Left renal pelvis (tissue), 4 donors: ENCODE measurements at regions not wholly inside any gene's neighbourhood (a gene's known extent, or its start where the extent isn't known, plus 50 kb on each side); places are given as distances from the start of the nearest gene placed in this dataset.
A peak's percentile ranks its signal among the peaks of the same experiment; 100 is the strongest.
"Not testable (repeated sequence)": the region's sequence is repeated elsewhere in the genome, so short reads cannot be mapped to it uniquely, and the experiment has no call there.

Source experiments
- DNase-seq, 4 donors: peaks; one replicate each; pipeline ENCODE4 v3.0.0-alpha.2; 2013; ENCODE audit warnings: low read depth in 4 of 4, low spot score in 3 of 4

DNA sequence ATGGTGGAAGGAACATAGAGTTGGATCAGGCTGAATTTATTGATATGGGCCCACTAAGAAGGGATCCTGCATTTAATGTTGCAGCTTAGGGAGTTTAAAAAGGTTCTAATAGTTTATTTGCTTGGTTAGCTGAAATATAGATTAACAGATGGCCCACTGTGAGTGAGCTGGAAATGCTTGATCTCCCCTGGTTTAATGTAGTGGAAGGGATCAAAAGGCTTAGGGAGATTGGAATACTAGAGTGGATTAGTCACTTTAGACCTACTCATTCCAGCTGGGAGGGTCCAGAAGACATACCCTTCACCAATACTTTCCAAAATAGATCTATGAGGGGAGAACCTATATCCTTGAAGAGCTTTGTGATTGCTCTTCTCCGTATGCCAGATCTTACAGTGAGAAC is 130.1 kb upstream of the ZC3H12C start:
- DNase-seq = no peak

- DNase-seq = no peak
Measured at GRCh38 chr11:109964487-109964886, 128.7 kb upstream of the ZC3H12C start.

DNA sequence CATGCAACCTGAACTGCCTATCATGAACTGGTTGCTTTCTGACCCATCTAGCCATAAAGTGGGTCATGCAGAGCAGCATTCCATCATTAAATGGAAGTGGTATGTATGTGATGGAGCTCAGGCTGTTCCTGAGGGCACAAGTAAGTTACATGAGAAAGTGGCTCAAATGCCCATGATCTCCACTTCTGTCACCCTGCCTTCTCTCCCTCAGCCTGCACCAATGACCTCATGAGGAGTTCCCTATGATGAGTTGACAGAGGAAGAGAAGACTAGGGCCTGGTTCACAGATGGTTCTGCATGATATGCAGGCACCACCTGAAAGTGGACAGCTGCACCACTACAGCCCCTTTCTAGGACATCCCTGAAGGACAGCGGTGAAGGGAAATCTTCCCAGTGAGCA is 127.7 kb upstream of the ZC3H12C start:
- not testable (repeated sequence) for DNase-seq

- not testable (repeated sequence) for DNase-seq
Measured at GRCh38 chr11:109965926-109966325, 127.3 kb upstream of the ZC3H12C start.

DNA sequence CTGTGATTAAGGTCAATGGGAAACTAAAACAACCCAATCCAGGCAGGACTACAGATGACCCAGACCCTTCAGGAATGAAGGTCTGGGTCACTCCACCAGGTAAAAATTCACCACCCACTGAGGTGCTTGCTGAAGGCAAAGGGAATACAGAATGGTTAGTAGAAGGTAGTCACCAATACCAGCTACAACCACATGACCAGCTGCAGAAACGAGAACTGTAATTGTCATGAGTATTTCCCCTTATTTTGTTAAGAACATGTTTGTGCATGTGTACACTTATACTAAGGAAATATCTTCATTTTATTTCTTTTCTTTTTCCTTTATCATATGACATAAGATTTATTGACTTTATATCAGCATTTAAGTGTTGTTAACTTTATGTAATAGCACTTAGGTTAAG is 126.1 kb upstream of the ZC3H12C start:
- DNase-seq = not testable (repeated sequence)

DNA sequence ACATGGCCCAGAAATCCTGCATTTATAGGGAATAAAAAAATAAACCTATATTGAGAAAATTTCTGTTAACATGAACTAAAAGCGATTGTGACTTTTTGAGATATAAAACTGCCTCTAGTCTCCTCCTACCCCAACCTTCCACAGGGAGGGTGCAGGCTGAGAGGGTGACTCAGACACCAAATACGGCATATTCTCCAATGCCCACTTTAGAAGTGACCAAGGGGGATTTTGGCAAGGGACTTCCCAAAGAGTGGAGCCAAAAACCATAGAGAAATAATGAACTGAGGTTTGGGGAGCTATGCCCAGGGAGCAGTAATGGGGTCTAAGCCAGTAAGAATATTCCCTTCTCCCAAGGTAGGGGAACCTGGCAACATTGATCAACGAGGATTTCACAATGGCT is 124.9 kb upstream of the ZC3H12C start:
- DNase-seq = no peak

DNA sequence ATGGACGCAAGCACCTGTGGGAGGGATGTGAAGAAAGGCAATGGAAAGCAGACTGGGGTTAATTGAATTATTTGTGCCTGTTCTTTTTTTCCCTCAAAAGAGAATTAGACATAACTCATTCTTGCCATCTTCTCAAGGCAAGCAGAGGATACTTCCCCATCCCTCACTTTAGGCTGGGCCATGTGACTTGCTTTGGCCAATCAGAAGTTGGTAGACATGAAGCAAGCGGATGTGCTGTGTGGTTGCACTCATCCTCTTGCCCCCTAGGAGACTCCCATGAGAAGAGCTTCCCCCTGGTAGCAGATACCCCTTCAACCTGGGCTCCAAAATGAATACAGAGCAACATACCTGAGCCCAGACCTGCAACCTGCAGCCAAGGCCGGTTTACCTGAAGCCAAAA is 124.4 kb upstream of the ZC3H12C start:
- DNase-seq = no peak

DNA sequence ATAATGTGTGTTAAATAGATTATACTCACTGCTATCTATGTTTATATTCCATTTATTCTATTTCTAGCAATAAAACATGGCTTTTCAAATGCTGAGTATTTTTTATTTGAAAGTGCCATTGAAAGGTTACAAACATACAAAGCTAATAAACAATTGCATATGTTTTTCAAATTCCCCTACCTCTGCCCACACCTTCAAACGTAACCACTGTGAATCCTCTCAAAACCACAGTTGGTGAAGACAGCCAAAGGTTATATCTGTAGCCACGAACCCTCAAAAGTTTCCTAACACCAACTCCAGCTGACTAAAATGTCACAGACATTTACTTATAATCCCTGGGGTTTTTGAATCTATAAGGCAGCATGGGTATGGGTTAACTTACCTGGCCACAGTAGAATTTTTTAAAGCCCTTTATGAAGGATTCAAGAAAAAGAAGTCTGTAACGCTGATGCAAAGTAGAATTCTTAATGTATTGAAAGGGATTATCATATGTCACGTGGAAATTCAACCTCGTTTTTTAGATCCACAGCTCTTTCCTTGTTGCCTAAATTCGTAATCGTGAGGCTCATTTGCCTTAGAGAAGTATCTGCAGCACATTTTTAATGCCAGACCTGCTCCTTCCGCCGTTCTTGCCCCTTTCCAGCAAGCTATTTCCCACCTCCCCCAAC is 122.5 kb upstream of the ZC3H12C start:
- no peak for DNase-seq

GRCh38 chr11:109971184-109971523 is 122.0 kb upstream of the ZC3H12C start:
- peak in 2 of 4 donors; percentile 7 to 14 for DNase-seq

DNA sequence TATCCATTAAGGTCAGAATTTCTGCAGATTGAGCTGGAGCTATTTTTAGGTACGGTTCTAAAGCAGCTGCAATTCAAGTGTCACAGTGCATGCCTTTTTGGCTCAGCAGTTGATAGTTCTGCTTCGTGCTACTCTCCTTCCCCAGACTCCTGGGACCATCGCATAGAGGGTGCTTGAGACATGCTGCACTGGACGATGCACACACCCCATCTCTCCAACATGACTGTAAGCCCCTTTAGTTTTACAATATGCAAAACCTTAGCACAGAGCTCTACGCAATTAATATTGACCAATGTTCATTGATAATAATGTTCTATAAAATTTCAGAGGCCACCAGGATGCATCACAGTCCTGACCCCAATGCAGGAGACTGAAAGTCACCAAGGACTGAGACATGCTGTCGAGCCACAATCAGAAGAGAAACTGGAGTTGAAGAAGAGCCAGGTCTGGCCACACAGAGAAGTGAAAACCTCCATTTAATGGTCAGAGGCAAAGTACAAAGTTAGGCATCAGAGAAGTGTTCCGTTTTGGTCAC is 120.9 kb upstream of the ZC3H12C start:
- no peak for DNase-seq

DNA sequence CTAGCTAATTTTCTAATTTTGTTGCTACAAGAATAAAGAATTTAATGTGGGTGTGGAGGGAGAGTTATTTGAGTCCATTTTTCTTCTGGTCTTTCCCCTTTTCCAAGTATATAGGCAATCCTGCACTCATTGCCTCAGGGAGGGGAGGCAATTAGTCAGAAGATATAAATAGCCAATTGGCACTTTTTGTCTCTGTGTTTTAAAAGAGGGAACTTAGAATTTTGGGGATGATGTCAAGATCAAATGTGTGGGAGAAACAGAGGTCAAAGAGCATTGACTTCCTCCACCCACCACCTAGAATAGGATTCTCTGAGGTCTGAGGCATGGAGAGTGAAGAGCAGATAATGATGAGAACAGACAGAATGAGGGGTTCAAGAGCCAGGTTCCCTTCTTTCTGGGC is 120.3 kb upstream of the ZC3H12C start:
- no peak for DNase-seq

- DNase-seq = no peak
Measured at GRCh38 chr11:109973486-109973885, 119.7 kb upstream of the ZC3H12C start.

DNA sequence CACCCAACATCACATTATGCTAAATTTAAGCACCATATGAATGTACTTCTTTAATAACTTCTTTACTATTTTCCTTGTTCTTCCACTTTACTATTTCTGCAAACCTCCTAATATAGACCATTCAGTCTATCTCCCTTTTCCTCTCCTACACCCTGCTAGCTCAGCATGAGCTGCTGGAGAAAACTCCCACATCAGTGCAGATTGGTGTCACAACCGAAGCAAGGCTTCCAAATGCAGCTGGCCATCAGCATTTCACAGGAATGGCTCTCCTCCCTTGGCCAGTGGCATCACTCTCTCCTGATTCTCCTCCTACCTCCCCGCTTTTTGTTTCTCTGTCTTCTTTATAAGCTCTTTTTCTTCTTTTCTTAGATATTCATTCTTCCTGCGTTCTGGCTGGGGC is 118.7 kb upstream of the ZC3H12C start:
- no peak for DNase-seq

DNA sequence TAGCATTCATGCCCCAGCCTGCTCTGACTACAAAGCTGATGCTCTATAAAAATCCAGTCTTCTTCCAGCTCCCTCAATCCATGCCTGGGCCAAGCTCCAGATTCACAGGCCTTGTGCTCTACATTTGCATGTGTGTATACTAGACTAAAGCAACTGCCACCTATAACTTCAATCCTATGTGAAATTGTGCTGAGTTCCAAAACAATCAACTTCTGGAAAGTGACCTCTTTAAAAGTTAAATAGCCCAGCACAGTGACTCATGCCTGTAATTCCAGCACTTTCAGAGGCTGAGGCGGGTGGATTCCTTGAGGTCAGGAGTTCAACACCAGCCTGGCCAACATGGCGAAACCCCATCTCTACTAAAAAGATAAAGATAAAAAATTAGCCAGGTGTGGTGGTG is 114.3 kb upstream of the ZC3H12C start:
- no peak for DNase-seq

DNA sequence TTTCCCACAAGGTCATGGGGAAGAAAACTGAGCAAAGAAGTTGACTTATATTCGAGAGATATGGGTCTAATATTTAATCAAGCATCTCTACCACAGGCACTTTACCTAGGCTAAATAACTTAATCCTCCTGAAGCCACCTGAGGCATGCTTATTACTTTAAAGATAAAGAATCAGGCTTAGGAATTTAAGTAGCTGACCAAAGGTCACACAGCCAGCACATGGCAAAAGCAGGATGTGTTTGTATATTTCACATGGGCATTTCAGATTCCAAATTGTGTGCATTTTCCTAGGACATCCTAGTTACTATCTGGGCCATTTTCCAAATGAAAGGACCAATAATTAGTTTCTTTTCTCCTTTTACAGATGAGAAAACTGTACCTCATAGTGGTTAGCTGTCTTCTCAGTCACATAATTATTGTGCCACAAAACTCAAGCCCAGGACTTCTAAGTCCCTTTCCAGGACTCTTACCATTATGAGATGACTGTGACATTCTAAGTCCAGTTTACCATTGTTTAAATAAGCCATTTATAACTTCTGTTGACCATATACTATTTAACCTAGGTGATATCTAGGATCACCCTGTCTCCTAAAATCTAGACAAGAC is 112.1 kb upstream of the ZC3H12C start:
- DNase-seq = no peak

DNA sequence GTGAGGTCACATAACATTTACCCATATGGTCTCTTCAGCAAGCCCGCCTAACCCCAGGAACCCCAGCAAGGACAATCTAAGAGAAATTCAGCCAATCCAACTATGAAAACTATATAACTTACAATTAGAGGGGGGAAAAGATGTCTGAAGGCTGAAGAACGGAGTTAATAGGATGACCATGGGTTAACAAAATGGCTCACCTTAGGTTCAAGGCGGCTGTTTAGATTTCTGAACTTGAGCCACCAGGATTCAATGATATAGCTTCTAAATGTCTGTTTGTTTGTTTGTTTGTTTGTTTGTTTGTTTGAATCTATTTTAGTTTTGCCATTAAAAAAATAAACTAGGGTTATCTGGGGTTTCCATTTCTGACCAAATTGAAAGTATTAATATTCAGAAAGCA is 109.8 kb upstream of the ZC3H12C start:
- DNase-seq = no peak

DNA sequence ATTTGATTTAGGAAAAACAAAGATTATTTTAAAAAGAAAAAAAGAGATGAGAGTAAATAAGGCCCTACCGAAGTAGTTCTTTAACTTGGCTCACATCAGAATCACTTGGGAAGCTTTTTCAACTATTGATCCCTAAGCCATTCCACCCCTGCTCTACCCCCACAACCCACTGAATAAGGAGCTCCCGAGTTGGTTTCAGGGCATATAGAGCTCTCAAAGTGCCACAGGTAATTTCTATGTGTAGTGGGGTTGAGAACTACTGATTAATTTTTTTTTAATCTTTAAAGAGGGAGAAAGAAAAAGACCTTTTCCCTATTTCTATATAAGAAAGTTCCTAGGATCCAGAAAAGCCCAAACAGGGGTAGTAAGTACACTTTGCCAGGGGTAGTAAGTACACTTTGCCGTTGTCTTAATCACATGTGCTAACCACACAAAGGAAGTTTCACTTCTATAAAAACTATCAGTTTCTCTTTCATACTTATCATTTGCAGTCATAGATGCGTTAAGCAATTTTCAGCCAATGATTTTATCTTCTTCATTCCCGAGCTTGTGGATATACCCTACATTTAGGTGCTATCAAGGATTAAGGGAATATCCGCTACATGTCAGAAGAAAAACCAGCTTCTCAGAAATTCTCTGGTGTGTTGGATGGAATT is 108.4 kb upstream of the ZC3H12C start:
- DNase-seq = no peak

GRCh38 chr11:109986488-109986887 is 106.7 kb upstream of the ZC3H12C start:
- no peak for DNase-seq

DNA sequence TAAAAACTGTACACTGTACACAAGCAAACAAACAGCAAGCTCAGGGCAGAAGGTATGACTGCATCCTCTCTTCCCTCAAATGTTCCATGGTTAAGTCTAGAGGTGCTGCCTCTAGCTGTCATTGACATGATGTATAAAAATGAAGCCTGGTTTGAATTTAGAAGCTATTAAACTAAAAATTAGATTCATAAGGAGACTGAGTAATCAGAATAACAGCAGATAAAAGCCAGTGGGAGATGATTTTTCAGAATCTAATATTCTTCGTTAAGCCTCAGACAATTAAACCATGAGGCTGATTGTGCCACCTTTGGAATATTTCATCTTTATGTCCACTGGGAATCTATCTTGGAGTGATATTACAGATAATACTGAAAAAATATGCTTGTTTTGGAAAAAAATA is 101.4 kb upstream of the ZC3H12C start:
- no peak for DNase-seq

GRCh38 chr11:109993786-109994185 is 99.4 kb upstream of the ZC3H12C start:
- DNase-seq = no peak

- no peak for DNase-seq
Measured at GRCh38 chr11:109994907-109995306, 98.3 kb upstream of the ZC3H12C start.

GRCh38 chr11:109996060-109996459 is 97.1 kb upstream of the ZC3H12C start:
- DNase-seq = no peak
